Hematopoietic multipotent progenitor cell treated with erythropoietin and hydrocortisone succinate and interleukin-3 and kit ligand, for 8 days (in vitro differentiated cells): ENCODE measurements at regions not wholly inside any gene's neighbourhood (a gene's known extent, or its start where the extent isn't known, plus 50 kb on each side); places are given as distances from the start of the nearest gene placed in this dataset.

ENCODE experiments used
- DNase-seq: peaks from one replicate; pipeline ENCODE4 v3.0.0-alpha.2; 2015

- DNase-seq = no peak
Observed at GRCh38 chr9:2913026-2913425, 69.1 kb upstream of the PUM3 start.

GRCh38 chr9:2907411-2907810 lies 63.5 kb upstream of the PUM3 start:
- no peak for DNase-seq

- DNase-seq = no peak
Observed at GRCh38 chr9:2904242-2904930, 60.5 kb upstream of the PUM3 start.
